Erythroblast (primary cell): ENCODE measurements at regions not wholly inside any gene's neighbourhood (a gene's known extent, or its start where the extent isn't known, plus 50 kb on each side); places are given as distances from the start of the nearest gene placed in this dataset.
"Not testable (repeated sequence)": the region's sequence is repeated elsewhere in the genome, so short reads cannot be mapped to it uniquely, and the experiment has no call there.

Experiments used
- GATA1 ChIP-seq: IDR thresholded peaks from 2 replicates; pipeline ENCODE4 v1.6.1; 2011; ENCODE audit warnings: low read depth, mild to moderate bottlenecking, control low read depth, low read length, moderate library complexity
- POLR2A ChIP-seq: IDR thresholded peaks from 2 replicates; pipeline ENCODE4 v1.6.1; 2011; ENCODE audit warnings: mild to moderate bottlenecking, low read length

DNA sequence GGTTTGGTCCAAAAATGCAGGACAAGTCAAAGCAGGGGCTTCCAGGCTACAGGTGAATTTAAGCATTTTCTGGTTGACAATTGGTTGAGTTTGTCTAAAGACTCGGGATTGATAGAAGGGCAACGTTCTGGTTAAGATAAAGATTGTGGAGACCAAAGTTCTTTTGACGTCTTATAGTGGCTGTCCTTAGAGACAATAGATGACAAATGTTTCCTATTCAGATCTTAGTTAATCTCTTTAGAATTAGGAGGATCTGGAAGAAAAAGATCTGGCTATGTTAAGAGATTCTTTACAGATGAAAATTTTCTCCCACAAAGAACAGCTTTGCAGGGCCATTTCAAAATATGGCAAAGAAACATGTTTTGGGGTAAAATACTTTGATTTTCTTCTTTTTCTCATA lies 157.9 kb downstream of the TTLL2 start:
- not testable (repeated sequence) for TF ChIP-seq POLR2A, GATA1
